Astrocyte (in vitro differentiated cells and primary cell): ENCODE measurements at regions not wholly inside any gene's neighbourhood (a gene's known extent, or its start where the extent isn't known, plus 50 kb on each side); places are given as distances from the start of the nearest gene placed in this dataset.
A peak's percentile ranks its signal among the peaks of the same experiment; 100 is the strongest.
"Not testable (repeated sequence)": the region's sequence is repeated elsewhere in the genome, so short reads cannot be mapped to it uniquely, and the experiment has no call there.

ENCODE experiments used
- DNase-seq: peaks from one replicate; pipeline ENCODE4 v3.0.0-alpha.2; 2010; ENCODE audit warnings: low read depth
- FAIRE-seq: peaks from 2 replicates; lab custom pipeline; 2011; peaks lifted over from hg19 to GRCh38; lab: Jason Lieb, UNC
- H2AFZ ChIP-seq: 2 replicates; pipeline ENCODE4 v1.6.0; 2012; ENCODE audit warnings: low read depth, low read length, inconsistent platforms
- H3K27ac ChIP-seq: 2 replicates; pipeline ENCODE4 v1.5.1; 2011; ENCODE audit warnings: low read depth, low read length, inconsistent platforms
- H3K27me3 ChIP-seq: 2 replicates; pipeline ENCODE4 v1.6.0; 2011; ENCODE audit warnings: low read length, inconsistent platforms; ENCODE audit not compliant: insufficient read depth
- H3K36me3 ChIP-seq: 2 replicates; pipeline ENCODE4 v1.5.1; 2011; ENCODE audit warnings: low read length, inconsistent platforms; ENCODE audit not compliant: insufficient read depth
- H3K4me1 ChIP-seq: 2 replicates; pipeline ENCODE4 v1.5.1; 2011; ENCODE audit warnings: low read length, inconsistent platforms; ENCODE audit not compliant: insufficient read depth
- H3K4me2 ChIP-seq: 2 replicates; pipeline ENCODE4 v1.6.0; 2012; ENCODE audit warnings: low read length, inconsistent platforms
- H3K4me3 ChIP-seq: 2 replicates; pipeline ENCODE4 v1.5.1; 2011; ENCODE audit warnings: low read depth, mild to moderate bottlenecking, low read length, inconsistent platforms; ENCODE audit not compliant: insufficient read depth
- H3K79me2 ChIP-seq: 2 replicates; pipeline ENCODE4 v1.6.0; 2012; ENCODE audit warnings: mild to moderate bottlenecking, low read length, inconsistent platforms; ENCODE audit not compliant: insufficient read depth
- H3K9ac ChIP-seq: 2 replicates; pipeline ENCODE4 v1.6.0; 2012; ENCODE audit warnings: mild to moderate bottlenecking, low read length, inconsistent platforms
- H3K9me3 ChIP-seq: 2 replicates; pipeline ENCODE4 v1.5.1; 2012; ENCODE audit warnings: low read depth, mild to moderate bottlenecking, low read length, inconsistent platforms; ENCODE audit not compliant: insufficient read depth
- H4K20me1 ChIP-seq: 2 replicates; pipeline ENCODE4 v1.6.0; 2012; ENCODE audit warnings: low read length, inconsistent platforms; ENCODE audit not compliant: insufficient read depth
- H3K27ac Mint-ChIP-seq: one replicate; pipeline ENCODE4 v1.8.0; 2021; ENCODE audit warnings: mild to moderate bottlenecking, mixed read lengths; ENCODE audit not compliant: unreplicated experiment
- H3K27me3 Mint-ChIP-seq: one replicate; pipeline ENCODE4 v1.8.0; 2021; ENCODE audit warnings: low read depth, mixed read lengths; ENCODE audit not compliant: unreplicated experiment
- H3K36me3 Mint-ChIP-seq: one replicate; pipeline ENCODE4 v1.8.0; 2021; ENCODE audit warnings: low read depth, mixed read lengths; ENCODE audit not compliant: unreplicated experiment
- H3K4me1 Mint-ChIP-seq: one replicate; pipeline ENCODE4 v1.8.0; 2021; ENCODE audit warnings: low read depth, mixed read lengths; ENCODE audit not compliant: unreplicated experiment
- H3K4me3 Mint-ChIP-seq: one replicate; pipeline ENCODE4 v1.8.0; 2021; ENCODE audit warnings: mild to moderate bottlenecking, moderate library complexity, mixed read lengths; ENCODE audit not compliant: unreplicated experiment
- H3K9me3 Mint-ChIP-seq: one replicate; pipeline ENCODE4 v1.8.0; 2021; ENCODE audit warnings: mild to moderate bottlenecking, mixed read lengths; ENCODE audit not compliant: unreplicated experiment
- CTCF ChIP-seq: IDR thresholded peaks from 2 replicates; pipeline ENCODE4 v1.5.1; 2011; ENCODE audit warnings: low read depth, mild to moderate bottlenecking, inconsistent platforms, low read length, moderate library complexity; ENCODE audit not compliant: insufficient read depth
- EZH2 ChIP-seq: IDR thresholded peaks from 2 replicates; pipeline ENCODE4 v1.6.1; 2012; ENCODE audit warnings: mild to moderate bottlenecking, low read length, inconsistent platforms; ENCODE audit not compliant: insufficient read depth

- Histone ChIP-seq H3K27ac (no peak overlapping the region), H3K4me1 (no peaks in the 10 kb centered on the region), H3K4me2 (no peak overlapping the region), H4K20me1 (no peaks in the 10 kb centered on the region), H3K9ac (no peak overlapping the region), H3K4me3 (no peak overlapping the region), H3K9me3 (no peaks in the 10 kb centered on the region), H3K79me2 (no peaks in the 10 kb centered on the region), H2AFZ (no peak overlapping the region), H3K36me3 (no peaks in the 10 kb centered on the region), H3K27me3 (no peaks in the 10 kb centered on the region)
- H3K9me3 Mint-ChIP-seq: no peaks in the 10 kb centered on the region
- no peak for DNase-seq
- no peak for TF ChIP-seq EZH2
- peak; percentile 47 for TF ChIP-seq CTCF
- peaks cover 3% of the 10 kb centered on the region for H3K27me3 Mint-ChIP-seq
- H3K4me3 Mint-ChIP-seq: no peak overlapping the region
- no peaks in the 10 kb centered on the region for H3K36me3 Mint-ChIP-seq
- peak; percentile 89 for FAIRE-seq
- no peaks in the 10 kb centered on the region for H3K4me1 Mint-ChIP-seq
- no peak overlapping the region for H3K27ac Mint-ChIP-seq
Observed at GRCh38 chrX:35380808-35381700, 417.1 kb upstream of the MAGEB16 start.

GRCh38 chrX:35381709-35382108, 416.4 kb upstream of the MAGEB16 start:
- H4K20me1 ChIP-seq, H3K4me1 ChIP-seq, H3K27me3 Mint-ChIP-seq, H3K4me3 Mint-ChIP-seq, H3K36me3 ChIP-seq, H3K27ac Mint-ChIP-seq, H3K4me3 ChIP-seq, H3K36me3 Mint-ChIP-seq, DNase-seq, H3K79me2 ChIP-seq, FAIRE-seq, H3K27me3 ChIP-seq, H3K9me3 ChIP-seq, H2AFZ ChIP-seq, H3K4me1 Mint-ChIP-seq, H3K9ac ChIP-seq, H3K4me2 ChIP-seq, H3K27ac ChIP-seq, H3K9me3 Mint-ChIP-seq: not testable (repeated sequence)

- no peaks in the 10 kb centered on the region for H3K9me3 ChIP-seq
- no peaks in the 10 kb centered on the region for H3K9me3 Mint-ChIP-seq
Observed at GRCh38 chrX:35382966-35383365, 415.2 kb upstream of the MAGEB16 start.

More at GRCh38 chrX:35382966-35383365, 415.2 kb upstream of the MAGEB16 start:
- Mint-ChIP-seq H3K27me3 (peaks cover 3% of the 10 kb centered on the region), H3K36me3 (no peaks in the 10 kb centered on the region), H3K27ac (no peak overlapping the region), H3K4me3 (no peak overlapping the region), H3K4me1 (no peaks in the 10 kb centered on the region)
- H3K79me2 ChIP-seq: no peaks in the 10 kb centered on the region
- no peak overlapping the region for H3K9ac ChIP-seq
- H3K36me3 ChIP-seq: no peaks in the 10 kb centered on the region
- no peak overlapping the region for H3K4me3 ChIP-seq
- no peak for DNase-seq
- FAIRE-seq: no peak
- H3K4me1 ChIP-seq: no peaks in the 10 kb centered on the region
- H3K27me3 ChIP-seq: no peaks in the 10 kb centered on the region
- H2AFZ ChIP-seq: no peak overlapping the region
- no peak overlapping the region for H3K27ac ChIP-seq
- TF ChIP-seq EZH2 (no peak), CTCF (no peak)
- H4K20me1 ChIP-seq: no peaks in the 10 kb centered on the region
- no peak overlapping the region for H3K4me2 ChIP-seq
